ENCODE measurements at regions not wholly inside any gene's neighbourhood (a gene's known extent, or its start where the extent isn't known, plus 50 kb on each side); places are given as distances from the start of the nearest gene placed in this dataset.
"Not testable (repeated sequence)": the region's sequence is repeated elsewhere in the genome, so short reads cannot be mapped to it uniquely, and the experiment has no call there.

DNA sequence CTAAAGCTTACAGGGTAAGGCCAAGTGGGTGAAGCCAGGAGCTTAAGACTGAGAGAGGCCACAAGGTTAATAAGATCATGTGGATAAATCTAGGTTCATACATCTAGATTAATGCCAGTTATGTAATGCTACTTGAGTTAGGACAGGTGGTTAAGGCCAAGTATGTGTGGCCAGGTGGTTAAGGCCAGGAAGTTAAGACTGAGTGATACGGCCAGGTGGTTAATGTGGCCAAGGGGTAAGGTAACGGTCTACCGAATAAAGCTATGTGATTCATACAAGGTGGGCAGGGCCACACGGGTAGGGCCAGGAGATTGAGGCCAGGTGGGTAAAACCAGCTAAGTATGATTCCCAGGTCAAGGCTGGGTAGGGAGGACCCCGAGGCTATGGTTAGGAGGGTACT lies 223.0 kb downstream of the TACR3 start:
- H3K4me2 ChIP-seq (ENCODE audit: low read length), result no peak overlapping the region
- H3K4me3 ChIP-seq (ENCODE audit: low read depth, low read length, poor library complexity, severe bottlenecking), result no peak overlapping the region
- no peak overlapping the region for H3K9ac ChIP-seq (ENCODE audit: low read length)
- H3K36me3 ChIP-seq (ENCODE audit: insufficient read depth, low read length), result no peaks in the 10 kb centered on the region
- no peaks in the 10 kb centered on the region for H3K27me3 ChIP-seq (ENCODE audit: insufficient read depth, low read length)
- no peak overlapping the region for H2AFZ ChIP-seq (ENCODE audit: low read length)
- H3K9me2 ChIP-seq (ENCODE audit: low read depth, low read length), result no peaks in the 10 kb centered on the region
- H3K27ac ChIP-seq (ENCODE audit: low read depth, low read length, poor library complexity, severe bottlenecking), result no peak overlapping the region
- no peak for TF ChIP-seq EZH2 (IDR thresholded peaks at IDR 0.05; ENCODE audit: borderline replicate concordance, low read length)
- TF ChIP-seq, protein P1, sequence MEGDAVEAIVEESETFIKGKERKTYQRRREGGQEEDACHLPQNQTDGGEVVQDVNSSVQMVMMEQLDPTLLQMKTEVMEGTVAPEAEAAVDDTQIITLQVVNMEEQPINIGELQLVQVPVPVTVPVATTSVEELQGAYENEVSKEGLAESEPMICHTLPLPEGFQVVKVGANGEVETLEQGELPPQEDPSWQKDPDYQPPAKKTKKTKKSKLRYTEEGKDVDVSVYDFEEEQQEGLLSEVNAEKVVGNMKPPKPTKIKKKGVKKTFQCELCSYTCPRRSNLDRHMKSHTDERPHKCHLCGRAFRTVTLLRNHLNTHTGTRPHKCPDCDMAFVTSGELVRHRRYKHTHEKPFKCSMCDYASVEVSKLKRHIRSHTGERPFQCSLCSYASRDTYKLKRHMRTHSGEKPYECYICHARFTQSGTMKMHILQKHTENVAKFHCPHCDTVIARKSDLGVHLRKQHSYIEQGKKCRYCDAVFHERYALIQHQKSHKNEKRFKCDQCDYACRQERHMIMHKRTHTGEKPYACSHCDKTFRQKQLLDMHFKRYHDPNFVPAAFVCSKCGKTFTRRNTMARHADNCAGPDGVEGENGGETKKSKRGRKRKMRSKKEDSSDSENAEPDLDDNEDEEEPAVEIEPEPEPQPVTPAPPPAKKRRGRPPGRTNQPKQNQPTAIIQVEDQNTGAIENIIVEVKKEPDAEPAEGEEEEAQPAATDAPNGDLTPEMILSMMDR (IDR thresholded peaks at IDR 0.05; ENCODE audit: low read length), result no peak
- no peaks in the 10 kb centered on the region for H3K9me3 ChIP-seq (ENCODE audit: low read length)
- no peaks in the 10 kb centered on the region for H4K20me1 ChIP-seq (ENCODE audit: insufficient read depth, low read length)
- H3K4me1 ChIP-seq (ENCODE audit: insufficient read depth, low read length, severe bottlenecking), result no peaks in the 10 kb centered on the region
- no peaks in the 10 kb centered on the region for H3K79me2 ChIP-seq (ENCODE audit: insufficient read depth, low read length)
- H3F3A ChIP-seq (ENCODE audit: insufficient read depth, low read length), result no peaks in the 10 kb centered on the region

DNA sequence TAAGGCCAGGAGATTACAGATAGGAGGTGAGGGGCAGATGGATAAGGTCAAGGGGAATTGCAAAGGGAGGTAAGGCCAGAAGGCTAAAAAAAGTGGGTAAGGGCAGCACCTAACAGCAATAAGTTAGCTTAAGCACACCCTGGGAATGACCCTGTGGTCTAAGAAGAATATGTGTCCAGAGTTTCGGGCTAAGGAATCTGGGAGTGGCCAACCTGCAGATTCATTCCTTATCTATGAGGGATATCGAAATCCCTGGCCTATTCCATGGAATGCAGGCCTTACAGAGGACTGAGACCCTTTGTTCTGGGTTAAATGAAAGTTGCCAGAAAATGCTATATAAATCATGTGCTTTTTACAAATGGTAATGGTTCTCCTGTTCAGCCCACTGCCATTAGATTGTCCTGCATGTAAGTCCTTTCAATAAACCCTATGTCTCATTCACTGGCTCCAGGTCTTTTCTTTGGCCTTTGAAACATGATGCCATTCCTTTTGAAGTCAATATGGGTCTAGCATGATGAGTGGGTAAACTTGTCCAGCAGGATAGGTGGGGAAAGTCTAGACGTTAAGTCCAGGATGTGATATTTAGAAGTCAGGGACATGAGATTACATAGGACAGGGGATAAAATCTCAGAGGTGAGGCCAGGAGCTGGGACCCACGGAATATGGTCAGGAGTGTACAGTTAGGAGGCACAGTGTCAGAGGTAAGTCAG lies 226.2 kb downstream of the TACR3 start:
- H3K9me2 ChIP-seq (ENCODE audit: low read depth, low read length), result no peaks in the 10 kb centered on the region
- H3K9me3 ChIP-seq (ENCODE audit: low read length), result no peaks in the 10 kb centered on the region
- H3K9ac ChIP-seq (ENCODE audit: low read length), result no peak overlapping the region
- H2AFZ ChIP-seq (ENCODE audit: low read length), result no peak overlapping the region
- no peaks in the 10 kb centered on the region for H4K20me1 ChIP-seq (ENCODE audit: insufficient read depth, low read length)
- no peak overlapping the region for H3K4me3 ChIP-seq (ENCODE audit: low read depth, low read length, poor library complexity, severe bottlenecking)
- no peak overlapping the region for H3K27ac ChIP-seq (ENCODE audit: low read depth, low read length, poor library complexity, severe bottlenecking)
- no peaks in the 10 kb centered on the region for H3K27me3 ChIP-seq (ENCODE audit: insufficient read depth, low read length)
- no peaks in the 10 kb centered on the region for H3F3A ChIP-seq (ENCODE audit: insufficient read depth, low read length)
- TF ChIP-seq, protein P1 (IDR thresholded peaks at IDR 0.05; ENCODE audit: low read length), result no peak
- TF ChIP-seq EZH2 (IDR thresholded peaks at IDR 0.05; ENCODE audit: borderline replicate concordance, low read length), result no peak
- no peaks in the 10 kb centered on the region for H3K79me2 ChIP-seq (ENCODE audit: insufficient read depth, low read length)
- H3K4me2 ChIP-seq (ENCODE audit: low read length), result no peak overlapping the region
- no peaks in the 10 kb centered on the region for H3K4me1 ChIP-seq (ENCODE audit: insufficient read depth, low read length, severe bottlenecking)
- H3K36me3 ChIP-seq (ENCODE audit: insufficient read depth, low read length), result no peaks in the 10 kb centered on the region

DNA sequence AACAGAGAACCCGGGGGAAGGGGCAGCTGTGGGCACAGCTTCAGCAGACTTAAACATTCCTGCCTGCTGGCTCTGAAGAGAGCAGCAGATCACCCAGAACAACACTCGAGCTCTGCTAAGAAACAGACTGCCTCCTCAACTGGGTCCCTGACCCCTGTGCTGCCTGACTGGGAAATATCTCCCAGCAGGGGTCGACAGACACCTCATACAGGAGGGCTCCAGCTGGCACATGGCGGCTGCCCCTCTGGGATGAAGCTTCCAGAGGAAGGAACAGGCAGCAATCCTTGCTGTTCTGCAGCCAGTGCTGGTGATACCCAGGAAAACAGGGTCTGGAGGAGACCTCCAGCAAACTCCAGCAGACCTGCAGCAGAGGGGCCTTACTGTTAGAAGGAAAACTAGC lies 234.5 kb downstream of the TACR3 start:
- H3K27me3 ChIP-seq (ENCODE audit: insufficient read depth, low read length); H3K9me3 ChIP-seq (ENCODE audit: low read length); H3K79me2 ChIP-seq (ENCODE audit: insufficient read depth, low read length); H3K4me1 ChIP-seq (ENCODE audit: insufficient read depth, low read length, severe bottlenecking); H4K20me1 ChIP-seq (ENCODE audit: insufficient read depth, low read length); H3K4me3 ChIP-seq (ENCODE audit: low read depth, low read length, poor library complexity, severe bottlenecking); H3K36me3 ChIP-seq (ENCODE audit: insufficient read depth, low read length); H3K9ac ChIP-seq (ENCODE audit: low read length); H3K4me2 ChIP-seq (ENCODE audit: low read length); H3K27ac ChIP-seq (ENCODE audit: low read depth, low read length, poor library complexity, severe bottlenecking); H3K9me2 ChIP-seq (ENCODE audit: low read depth, low read length); H3F3A ChIP-seq (ENCODE audit: insufficient read depth, low read length); H2AFZ ChIP-seq (ENCODE audit: low read length): not testable (repeated sequence)

DNA sequence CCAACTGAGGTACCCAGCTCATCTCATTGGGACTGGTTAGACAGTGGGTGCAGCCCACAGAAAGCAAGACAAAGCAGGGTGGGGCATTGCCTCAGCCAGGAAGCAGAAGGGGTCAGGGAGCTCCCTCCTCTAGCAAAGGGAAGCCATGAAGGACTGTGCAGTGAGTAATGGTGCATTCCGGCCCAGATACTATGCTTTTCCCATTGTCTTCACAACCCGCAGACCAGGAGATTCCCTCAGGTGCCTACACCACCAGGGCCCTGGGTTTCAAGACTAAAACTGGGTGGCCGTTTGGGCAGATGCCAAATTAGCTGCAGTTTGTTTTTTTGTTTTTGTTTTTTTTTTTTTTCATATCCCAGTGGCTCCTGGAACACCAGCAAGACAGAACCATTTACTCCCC lies 235.3 kb downstream of the TACR3 start:
- Histone ChIP-seq H3K4me1 (ENCODE audit: insufficient read depth, low read length, severe bottlenecking) (no peaks in the 10 kb centered on the region), H3K4me2 (ENCODE audit: low read length) (no peak overlapping the region), H2AFZ (ENCODE audit: low read length) (no peak overlapping the region), H3K4me3 (ENCODE audit: low read depth, low read length, poor library complexity, severe bottlenecking) (no peak overlapping the region), H3K27me3 (ENCODE audit: insufficient read depth, low read length) (no peaks in the 10 kb centered on the region), H3K9ac (ENCODE audit: low read length) (no peak overlapping the region), H3K36me3 (ENCODE audit: insufficient read depth, low read length) (no peaks in the 10 kb centered on the region), H3F3A (ENCODE audit: insufficient read depth, low read length) (no peaks in the 10 kb centered on the region), H3K9me2 (ENCODE audit: low read depth, low read length) (no peaks in the 10 kb centered on the region), H3K79me2 (ENCODE audit: insufficient read depth, low read length) (no peaks in the 10 kb centered on the region), H4K20me1 (ENCODE audit: insufficient read depth, low read length) (no peaks in the 10 kb centered on the region), H3K27ac (ENCODE audit: low read depth, low read length, poor library complexity, severe bottlenecking) (no peak overlapping the region), H3K9me3 (ENCODE audit: low read length) (no peaks in the 10 kb centered on the region)
- TF ChIP-seq EZH2 (IDR thresholded peaks at IDR 0.05; ENCODE audit: borderline replicate concordance, low read length), result no peak
- TF ChIP-seq, protein P1 (IDR thresholded peaks at IDR 0.05; ENCODE audit: low read length), result no peak

Data from OCI-LY1 (cell line).